DMS53 (cell line): ENCODE measurements at regions not wholly inside any gene's neighbourhood (a gene's known extent, or its start where the extent isn't known, plus 50 kb on each side); places are given as distances from the start of the nearest gene placed in this dataset.

ENCODE experiments used
- DNase-seq: peaks from one replicate; lab custom pipeline; 2025; lab: John Stamatoyannopoulos, UW

- DNase-seq: no peak
Observed at GRCh38 chr5:31097851-31098250, 95.6 kb upstream of the CDH6 start.

DNA sequence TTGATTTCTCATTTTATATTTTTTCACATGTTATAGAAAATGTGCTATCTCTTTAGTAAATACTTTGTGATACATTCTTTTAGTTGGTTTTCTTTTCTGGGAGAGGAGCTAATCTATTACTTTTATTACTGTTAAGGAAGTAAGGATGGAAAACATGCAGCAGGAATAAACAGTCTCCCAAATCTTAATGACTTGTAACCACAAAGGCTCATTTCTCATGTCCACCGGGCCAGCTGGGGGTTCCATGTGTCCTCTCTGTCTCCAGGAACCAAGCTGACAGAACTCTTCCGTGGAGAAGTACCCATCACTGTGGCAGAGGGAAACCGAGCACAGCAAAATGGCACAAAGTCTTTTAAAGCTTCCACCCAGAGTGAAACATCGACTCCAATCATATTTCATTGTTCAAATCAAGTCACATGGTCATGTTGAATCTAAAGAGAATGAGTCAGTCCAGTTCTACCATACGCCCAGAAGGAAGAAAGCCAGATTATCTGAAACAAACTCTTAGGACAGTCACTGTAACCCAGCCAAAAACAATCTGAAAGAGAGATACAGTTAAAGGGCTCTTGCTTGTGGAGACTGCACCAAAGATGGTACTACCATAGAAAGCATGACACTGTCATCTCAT, 97.1 kb upstream of the CDH6 start:
- DNase-seq: no peak

DNA sequence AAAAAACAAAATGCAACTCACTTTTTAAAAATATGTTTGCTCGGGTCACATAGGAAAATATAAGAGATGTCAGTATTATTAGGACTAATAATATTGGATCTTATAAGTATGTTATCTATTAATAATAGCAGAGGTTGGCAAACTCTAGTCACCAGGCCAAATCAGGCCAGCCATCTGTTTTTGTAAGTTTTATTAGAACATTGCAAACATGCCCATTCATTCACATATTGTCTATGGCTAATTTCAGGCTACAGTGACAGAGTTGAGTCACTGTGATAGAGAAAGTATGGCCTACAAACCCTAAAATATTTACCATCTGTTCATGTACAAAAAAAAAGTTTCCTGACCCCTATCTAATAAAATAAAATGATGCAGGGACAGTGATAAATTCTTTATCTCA, 97.7 kb upstream of the CDH6 start:
- DNase-seq: no peak

DNA sequence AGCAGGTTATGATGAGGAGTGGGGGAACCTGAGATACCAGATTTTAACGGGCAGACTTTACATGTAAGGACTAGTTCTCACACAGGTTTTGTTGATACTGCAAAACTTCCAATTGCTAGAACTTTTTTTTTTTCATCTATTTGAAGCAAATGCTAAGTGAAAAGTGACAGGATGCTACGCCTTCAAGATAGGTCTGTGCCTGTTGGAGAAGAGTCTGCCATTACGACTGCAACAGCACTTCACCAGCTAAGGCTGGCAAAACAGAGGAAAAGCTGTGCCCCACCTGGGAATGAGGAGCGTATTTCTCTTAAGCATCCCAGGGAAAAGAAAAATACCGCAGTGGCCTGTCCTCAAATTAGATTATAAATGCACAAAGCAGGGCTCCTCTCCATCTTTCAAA, 102.0 kb upstream of the CDH6 start:
- DNase-seq: no peak

GRCh38 chr5:31090467-31090866, 103.0 kb upstream of the CDH6 start:
- DNase-seq: no peak

DNA sequence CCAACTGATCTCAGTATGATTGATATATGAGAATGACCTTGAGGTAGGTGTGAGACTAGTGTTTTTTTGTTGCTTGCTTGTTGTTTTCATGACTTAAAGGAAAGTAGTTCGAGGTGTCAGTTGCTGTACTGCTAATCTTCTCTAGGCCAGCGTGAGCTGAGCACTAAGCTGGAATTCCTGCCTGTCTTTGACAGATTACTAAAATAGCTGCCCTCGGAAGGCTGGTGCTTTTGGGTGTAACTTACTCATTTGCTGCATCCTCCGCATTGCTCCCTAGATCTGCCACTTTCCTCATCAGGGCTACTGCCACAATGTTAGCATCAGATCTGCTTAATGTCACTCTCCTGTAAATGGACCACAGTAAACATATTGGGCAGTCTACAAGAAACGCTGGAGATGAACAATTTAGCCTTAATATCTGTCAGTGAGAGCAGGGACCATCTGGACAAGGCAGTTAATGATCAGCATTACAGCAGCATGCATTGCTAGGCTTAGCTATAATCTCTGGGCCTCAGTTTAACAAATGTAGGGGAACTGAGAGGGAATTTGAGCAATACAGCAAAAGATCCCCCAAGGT, 106.6 kb upstream of the CDH6 start:
- DNase-seq: no peak

DNA sequence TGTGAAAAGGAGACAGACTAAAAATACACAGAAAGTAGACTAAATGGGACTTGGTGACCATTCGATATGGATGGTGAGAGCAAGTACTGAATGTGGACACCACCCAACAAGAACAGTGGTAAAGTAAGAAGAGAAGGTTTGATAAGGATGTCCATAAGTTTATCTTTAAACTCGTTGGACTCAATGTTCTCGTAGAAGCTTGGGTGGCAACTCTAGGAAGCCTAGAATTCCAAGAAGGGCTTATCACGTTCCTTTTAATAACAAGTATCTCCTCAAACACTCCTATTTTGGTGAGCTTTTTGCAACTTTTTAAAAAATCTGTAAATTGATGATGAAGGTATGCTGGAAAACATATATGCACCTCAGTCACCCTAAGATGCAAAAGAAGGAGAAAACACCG, 108.6 kb upstream of the CDH6 start:
- no peak for DNase-seq

DNA sequence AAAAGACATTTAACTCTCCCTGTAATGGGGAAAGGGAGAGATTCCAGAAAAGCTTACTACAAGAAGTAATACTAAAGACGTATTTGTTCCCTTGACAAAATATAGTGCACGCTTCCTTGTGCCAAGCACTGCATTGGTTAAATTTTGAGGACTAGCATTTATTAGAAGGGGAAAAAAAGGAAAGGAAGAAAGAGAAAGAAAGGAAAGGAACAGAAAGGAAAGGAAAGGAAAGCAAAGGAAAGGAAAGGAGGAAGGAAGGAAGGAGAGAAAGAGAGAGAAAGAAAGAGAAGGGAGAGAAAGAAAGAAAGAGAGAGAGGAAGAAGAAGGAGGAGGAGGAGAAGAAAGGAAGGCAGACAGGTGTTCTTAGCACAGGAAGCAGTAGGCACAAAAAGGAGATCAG, 110.1 kb upstream of the CDH6 start:
- no peak for DNase-seq

DNA sequence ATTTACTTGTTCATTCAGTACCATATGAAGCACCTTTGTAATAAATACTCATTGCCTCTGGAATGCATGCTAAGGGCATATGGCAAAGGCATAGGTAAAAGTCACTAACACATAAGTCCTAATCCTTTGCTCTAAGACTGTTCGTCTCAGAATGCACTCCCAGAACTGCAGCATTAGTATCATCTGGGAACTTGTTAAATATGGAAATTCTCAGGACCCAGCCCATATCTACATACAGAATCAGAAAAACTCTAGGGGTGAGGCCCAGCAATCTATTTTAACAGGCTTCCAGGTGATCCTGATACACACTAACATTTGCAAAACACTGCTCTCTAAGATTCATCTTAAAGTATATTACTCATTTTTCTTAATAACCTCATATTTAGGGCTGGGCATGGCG, 113.8 kb upstream of the CDH6 start:
- no peak for DNase-seq

GRCh38 chr5:31078956-31079355, 114.5 kb upstream of the CDH6 start:
- DNase-seq: no peak

GRCh38 chr5:31075981-31076380, 117.5 kb upstream of the CDH6 start:
- DNase-seq: no peak

DNA sequence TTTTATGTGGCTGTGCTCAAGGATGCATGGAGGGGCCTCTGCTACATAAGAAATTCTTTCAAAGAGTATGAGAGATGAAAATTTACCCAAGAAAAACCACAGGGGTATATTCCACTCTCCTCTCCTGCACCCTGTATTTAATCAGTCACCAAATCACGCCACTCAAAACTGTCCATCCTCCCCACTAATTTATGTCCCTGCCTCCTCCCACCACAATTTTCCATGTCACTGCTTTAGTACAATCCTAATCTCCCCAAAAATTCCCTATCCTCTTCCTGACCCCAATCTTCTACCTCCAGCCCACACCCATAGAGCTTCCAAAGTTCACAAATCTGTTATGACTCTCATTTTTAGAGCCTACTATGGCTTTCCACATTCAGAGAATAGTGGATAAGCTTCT, 125.2 kb upstream of the CDH6 start:
- DNase-seq: no peak

DNA sequence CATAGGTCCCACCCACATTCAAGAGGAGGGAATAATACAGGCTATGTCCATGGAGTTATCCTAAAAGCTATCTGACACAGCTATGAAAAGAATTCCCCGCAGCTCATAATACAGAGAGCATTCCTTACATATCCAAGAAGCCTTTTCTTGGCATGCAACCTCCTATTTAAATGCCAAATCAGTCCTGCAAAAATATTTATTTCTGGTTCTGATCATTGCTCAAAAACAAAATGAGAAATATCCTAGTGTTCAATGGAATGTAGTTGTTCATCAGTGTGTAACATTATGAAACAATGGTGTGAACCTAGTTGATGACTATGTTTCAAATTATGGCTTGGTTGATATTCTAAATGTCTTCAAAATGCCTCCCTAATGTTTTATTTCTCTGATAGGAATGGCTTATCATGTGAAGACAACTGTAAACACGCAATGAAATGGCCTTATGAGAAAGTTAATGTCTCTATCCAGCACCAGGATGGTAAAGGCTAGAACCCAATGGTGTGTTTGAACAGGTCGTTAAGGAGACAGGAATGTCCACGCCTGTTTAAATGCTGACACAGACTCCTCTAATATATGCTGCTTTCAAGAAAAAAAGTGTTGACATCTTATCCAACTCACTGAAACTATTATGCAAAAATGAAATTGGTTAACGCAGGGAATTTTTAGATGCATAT, 126.7 kb upstream of the CDH6 start:
- DNase-seq: no peak

DNA sequence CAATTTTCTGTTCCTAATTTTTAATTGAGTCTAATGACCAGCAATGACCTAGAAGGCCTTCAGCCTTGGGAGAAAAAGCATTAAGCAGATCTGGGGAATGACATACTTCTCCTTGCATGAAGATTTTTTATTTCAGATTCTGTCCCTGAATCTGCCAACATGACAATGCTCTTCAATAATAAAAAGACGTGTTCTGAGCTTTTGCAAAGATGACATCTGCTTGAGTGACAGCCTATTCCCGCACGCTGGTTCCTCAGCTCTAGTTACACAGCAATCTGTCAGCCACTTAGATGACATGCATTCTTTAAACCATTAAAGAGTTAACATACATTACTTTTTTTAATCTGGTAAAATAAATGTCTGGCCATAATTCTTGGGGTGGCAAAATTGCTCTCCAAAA, 129.3 kb upstream of the CDH6 start:
- no peak for DNase-seq

DNA sequence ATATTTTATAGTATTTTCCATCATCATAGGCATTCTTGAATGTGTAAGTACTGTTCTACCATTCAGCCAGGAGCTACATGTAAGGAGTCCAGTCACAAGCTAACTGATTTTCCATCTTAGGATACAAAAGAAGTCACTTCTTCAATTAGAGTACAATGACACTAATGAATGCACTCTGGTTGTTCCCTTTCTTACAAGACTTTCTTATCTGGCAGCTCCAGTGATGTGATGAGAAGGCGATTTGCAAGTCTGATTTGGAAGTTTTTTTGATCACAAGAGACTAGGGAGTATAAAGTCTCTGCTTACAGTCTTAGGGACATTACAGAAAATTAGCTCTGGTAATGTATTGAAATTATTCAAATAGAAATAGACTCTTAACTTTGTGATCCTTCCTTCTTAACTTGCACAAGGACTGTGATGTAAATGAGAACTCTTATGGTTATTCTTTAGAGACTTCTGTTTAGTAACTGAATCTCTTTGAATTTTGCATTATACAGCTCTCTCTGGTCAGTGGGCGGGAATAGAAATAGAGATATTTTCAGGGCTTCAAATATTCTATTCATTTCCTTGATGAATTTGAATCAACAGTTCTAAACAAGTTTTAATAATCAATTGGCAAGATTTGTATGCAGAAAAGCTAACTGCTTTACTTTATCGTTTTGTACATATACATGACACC, 130.4 kb upstream of the CDH6 start:
- DNase-seq: no peak

DNA sequence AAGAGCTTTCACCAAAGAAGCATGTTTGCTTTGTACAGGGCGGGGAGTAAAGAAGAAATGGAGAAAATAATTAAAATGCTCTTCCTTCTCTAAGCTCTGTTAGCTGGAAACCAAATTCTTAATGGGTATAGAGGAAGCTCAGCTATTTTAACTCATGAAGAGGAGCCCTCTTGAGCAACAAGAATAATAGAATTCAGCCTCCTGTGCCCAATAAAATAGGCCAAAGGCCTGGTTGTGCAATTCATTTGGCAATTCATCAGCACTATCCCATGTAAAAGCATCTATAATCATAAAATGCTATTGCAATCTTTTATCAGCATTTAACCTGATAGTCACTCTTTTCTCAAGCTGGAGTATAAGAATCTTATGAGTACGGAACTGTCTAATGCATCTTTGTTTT, 133.6 kb upstream of the CDH6 start:
- no peak for DNase-seq

DNA sequence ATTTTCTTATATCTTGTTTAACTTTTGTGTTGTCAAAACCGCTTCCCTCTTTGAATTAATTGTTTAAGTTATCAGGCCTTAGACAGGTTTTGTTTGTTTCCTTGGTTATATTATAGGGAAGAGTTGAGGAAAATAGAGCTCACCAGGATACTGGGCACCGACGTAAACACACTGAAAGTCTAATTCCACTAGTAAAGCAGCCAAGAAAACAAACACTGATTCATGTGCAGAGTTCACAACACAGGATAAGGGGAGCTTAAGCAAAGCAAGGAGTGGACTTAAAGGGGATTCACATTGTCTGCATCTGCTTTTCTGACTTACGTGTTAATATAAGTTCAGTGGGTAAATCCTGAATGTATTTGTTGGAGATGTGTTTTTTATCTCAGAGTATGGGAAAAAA, 139.0 kb upstream of the CDH6 start:
- DNase-seq: no peak

DNA sequence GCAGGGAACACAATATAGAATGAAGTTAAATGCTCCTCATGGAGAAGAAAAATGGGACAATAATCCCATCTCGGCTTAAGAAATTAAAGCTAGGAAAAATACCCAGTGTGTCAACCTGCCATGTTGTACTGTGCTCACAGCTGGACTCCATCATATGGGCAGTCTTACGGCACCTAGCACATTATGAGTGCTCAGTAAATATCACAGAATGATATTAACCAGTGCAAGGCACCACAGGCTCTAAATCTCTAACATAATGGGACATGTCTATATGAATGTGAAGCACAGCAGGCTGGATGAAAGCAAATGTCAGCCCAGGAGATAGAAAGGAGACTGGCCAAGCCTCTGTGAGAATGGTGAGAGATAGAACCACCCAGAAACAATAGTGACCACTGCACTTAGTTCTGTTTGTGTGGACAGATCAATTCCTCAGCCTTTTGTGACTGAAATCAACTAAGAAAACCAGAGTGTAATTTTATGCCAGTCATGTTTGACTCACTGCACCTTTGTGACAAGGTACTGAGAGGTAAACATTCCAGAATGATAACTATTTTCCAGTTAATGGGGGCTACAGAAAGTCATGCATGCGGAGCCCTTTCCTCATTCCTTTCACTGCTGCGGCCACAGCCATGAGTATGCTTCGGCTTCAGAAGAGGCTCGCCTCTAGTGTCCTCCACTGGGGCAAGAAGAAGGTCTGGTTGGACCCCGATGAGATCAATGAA, 140.4 kb upstream of the CDH6 start:
- no peak for DNase-seq

GRCh38 chr5:31051316-31051715, 142.2 kb upstream of the CDH6 start:
- DNase-seq: no peak

- DNase-seq: peak; percentile 7
Observed at GRCh38 chr5:31049936-31050704, 143.4 kb upstream of the CDH6 start.

GRCh38 chr5:31049461-31049860, 144.0 kb upstream of the CDH6 start:
- no peak for DNase-seq
